ENCODE measurements at regions not wholly inside any gene's neighbourhood (a gene's known extent, or its start where the extent isn't known, plus 50 kb on each side); places are given as distances from the start of the nearest gene placed in this dataset.
A peak's percentile ranks its signal among the peaks of the same experiment; 100 is the strongest.
"Not testable (repeated sequence)": the region's sequence is repeated elsewhere in the genome, so short reads cannot be mapped to it uniquely, and the experiment has no call there.

DNA sequence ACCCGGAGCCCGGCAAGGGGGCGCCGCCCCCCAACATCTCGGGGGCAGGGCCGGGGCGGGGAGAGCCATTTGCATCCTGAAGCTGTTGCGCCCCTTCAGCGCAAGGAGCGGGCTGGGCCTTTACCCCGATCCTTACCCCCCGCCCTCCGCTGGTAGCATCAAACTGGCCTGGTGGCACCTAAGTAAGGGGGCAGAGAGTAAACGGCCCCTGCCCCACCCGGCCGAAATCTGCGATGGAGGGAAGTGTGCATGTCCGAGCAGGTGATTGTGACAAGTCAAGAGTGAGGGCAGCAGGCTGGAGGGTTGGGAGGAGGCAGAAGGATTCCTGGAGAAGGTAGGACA lies 101.2 kb downstream of the ESM1 start:
- DNase-seq (ENCODE audit: low spot score): no peak

DNA sequence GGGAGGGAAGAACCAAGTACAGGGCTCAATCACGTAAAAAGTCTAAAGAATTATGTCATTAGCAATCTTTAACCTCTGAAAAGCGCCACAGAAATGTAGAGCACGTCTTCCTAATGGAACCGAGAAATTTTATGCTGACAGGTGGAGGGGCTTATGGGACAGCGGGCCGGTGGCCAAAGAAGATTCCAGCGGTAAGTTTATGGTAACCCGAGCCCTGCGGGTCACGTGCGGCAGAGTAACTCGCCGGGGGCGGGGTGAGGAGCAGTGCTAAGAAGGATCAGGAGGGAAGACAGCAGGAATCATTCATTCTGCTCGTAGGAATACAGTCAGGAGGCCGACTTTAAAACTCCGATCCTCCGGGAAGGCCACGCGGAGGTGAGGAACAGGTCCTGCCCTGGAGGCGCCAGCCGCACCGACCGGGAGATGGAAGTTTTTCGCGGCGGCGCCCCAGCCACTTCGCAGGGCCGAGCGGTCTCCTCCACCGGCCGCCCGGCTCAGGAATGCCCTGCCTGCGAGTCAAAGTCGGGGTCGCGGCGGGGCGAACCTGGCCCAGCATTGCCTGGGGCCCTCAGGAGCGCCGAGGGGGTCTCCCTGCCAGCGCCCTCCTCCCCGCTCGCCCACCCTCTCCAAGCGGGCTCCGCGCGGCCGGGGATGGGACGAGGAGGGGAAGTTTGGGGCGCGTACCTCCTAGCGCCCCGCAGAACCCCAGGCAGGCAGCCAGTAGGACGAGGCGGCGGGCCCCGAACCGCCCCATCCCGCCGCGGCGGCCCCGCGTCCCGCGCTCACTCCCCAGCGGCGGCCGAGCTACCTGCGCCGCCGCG lies 101.8 kb downstream of the ESM1 start:
- peak; percentile 71 for DNase-seq (ENCODE audit: low spot score)

DNA sequence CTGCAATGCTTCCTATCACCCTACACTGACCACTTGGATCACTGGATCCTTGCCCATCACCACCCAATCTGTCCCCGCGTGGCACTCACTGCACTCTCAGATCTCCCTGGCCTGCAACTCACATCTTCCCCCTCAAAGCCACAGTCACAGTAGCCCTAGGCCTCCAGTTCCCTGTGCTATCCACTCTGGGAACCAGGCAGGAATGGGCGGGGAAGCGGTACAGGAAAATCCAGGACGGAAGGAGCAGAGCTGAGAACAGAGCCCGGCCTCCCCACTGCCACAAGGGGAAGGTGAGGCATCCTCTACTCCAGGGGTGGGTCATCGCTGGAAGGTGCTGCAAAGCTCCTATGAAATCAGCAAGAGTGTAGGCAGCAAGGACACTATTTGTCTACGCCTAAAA lies 102.6 kb downstream of the ESM1 start:
- no peak for DNase-seq (ENCODE audit: low spot score)

DNA sequence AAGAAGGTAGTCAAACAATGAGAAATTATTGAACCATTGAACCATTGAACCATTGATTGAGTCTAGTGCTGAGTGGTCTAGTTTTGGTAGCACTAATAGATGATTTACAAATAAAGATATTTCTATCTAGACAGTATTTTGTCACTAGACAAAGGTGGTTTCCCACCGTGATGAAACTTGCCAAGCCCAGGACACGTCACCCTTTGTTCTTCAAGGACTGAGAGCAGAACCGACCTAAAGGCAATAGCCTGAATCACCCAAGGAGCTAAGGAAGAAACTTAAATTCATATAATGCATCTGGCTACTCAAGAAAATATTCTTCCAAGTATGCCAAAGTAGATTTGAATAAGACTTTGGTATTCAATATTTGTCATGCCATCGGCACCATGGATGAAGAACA lies 103.3 kb downstream of the ESM1 start:
- DNase-seq (ENCODE audit: low spot score): no peak

DNA sequence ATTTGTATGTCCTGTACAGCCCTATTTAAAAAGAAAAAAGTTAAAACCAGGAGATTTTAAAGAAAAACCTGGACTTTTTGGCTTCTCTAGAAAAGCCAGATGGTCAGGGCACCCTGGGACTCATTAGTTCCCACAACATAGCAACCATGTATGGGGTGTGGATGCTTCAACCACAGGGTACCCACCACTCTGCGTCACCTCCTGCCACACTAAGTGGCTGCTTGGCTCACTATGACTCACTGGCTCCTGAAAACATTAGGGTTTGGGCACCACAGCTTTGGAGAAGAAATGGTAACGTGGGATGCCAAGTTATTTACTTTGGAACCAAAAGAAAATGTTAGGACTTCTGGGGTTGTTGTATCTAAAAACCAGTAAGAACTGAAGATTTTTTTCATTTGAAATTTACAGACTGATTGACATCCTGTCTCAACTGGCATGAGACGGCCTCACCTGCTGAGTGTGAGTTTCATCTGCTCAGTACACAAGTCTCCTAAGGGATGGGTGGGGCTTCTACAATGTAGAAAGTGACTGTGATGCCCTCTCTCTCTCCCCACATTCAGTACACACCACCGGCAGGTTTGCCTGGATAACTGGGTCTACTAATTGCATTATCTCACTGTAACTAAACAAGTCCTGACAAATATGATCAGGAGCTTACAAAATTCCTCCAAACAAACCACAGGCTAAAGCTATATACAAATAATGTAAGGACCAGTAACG lies 103.9 kb downstream of the ESM1 start:
- DNase-seq (ENCODE audit: low spot score): no peak

DNA sequence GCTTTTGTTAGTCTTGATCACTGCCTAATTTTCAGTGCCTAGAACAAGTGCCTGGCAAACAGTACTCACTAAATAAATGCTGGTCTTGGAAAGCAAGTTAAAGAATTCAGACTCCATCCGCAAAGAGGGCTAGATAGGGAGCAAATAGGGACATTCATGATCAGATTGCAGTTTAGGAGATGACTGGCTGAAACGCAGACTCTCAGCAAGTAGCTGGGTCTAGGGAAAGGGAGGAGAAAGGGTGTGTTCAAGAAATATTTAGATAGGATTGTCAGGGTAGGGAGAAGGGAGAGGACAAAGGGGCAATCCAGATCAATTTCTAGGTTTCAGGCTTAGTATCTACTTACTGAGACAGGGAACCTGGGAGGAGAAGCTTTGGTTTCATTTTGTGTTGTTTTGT lies 108.4 kb downstream of the ESM1 start:
- DNase-seq (ENCODE audit: low spot score): no peak

DNA sequence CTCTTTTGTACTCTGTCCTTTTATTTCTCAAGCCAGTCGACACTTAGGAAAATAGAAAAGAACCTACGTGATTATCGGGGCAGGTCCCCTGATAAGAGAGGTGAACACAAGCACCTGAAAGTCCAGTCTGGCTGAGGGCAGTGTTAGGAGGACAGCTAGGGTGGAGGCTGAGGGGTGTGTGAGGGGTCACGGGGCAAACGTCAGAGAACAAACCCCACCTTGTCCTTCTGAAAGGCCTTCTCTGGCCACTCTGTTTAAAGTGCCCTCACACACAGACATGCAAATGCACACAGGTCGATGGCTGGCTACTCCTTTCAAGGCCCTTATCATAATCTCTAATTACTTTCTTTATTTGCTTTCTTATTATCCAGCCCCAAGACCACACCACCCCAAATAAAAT lies 108.8 kb downstream of the ESM1 start:
- DNase-seq (ENCODE audit: low spot score): no peak

DNA sequence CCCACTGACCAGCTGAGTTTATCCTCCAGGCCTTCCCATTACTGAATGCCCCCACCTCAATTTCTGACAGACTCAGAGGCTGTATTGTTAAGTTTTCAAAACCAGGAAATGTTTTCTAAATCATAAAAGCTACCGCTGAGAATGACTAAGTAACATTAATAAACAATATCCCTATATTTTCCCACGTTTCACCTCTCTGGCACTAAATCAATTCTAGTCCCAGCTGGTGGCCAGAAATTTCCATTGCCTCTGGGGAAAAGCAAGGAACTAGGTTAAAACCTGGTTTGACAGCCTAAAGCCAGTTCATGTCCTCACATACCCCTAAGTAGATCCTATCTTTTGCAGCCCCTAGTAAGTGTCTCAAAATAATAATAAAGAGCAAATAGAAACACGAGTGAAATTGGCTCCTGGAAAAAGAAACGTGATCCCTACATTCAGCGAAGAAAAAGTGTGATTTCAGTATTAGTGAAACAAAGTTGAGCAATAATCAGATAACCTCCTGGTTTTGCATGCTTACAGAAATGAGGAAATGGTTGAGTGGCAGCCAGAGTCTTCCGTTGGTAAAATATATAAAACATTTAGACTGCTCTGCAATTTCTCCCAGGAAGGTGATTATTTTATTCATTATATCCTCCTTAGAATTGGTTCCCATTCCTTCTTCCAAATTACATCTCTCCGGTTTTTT lies 110.9 kb downstream of the ESM1 start:
- DNase-seq (ENCODE audit: low spot score): no peak

DNA sequence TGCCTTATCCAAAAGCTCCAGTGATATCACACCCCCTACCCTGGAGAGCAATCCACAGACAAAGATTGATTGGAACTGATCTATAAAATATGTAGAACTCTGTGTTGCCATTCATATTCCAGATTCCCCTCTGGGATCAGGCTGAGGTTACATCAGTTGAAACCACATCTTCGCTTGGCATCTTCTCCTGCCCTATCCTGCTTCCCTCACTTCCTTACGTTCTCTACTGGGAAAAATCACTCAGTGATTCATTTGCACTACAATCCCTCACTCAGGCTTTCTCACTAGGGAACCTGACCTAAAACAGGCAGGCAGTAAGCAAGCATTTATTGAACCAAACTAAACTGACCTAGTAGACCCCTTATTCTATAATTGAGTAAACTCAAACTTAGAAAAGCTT lies 111.7 kb downstream of the ESM1 start:
- no peak for DNase-seq (ENCODE audit: low spot score)

DNA sequence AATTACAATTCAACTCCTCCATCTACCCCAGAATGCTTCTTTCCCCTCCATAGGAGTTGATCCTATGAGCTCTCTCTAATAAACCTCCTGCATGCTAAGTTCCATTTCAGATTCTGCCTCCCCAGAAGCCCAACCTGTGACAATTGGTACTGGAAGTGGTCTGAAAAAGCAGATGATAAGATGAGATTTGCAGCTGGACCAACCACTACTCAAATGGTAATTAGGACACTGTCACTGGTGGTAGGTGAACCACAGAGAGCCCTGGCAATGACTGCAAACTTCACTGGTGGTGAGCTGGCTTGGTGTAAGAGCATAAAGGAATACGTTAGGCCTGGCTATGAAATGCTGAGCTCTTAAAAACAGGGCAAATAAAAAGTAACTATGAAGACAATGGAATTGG lies 112.6 kb downstream of the ESM1 start:
- DNase-seq (ENCODE audit: low spot score): no peak

DNA sequence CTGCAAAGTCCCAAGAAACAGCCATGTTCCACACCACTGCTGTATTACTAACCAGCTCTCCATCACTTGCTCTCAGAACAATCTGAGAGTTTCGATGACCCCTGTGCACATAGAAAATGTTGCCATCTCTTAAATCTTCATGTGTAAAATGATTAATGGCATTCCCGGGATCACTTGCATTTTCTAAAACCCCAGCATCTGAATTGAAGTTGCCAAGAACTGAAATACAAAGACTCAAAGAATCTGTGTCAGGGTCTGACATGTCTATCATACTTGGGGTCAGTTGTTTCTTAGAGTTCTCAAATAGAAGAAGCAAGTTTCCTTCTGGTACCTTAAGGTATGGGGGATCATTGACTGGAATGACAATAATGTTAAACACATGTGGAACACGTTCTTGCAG lies 115.1 kb downstream of the ESM1 start:
- no peak for DNase-seq (ENCODE audit: low spot score)

DNA sequence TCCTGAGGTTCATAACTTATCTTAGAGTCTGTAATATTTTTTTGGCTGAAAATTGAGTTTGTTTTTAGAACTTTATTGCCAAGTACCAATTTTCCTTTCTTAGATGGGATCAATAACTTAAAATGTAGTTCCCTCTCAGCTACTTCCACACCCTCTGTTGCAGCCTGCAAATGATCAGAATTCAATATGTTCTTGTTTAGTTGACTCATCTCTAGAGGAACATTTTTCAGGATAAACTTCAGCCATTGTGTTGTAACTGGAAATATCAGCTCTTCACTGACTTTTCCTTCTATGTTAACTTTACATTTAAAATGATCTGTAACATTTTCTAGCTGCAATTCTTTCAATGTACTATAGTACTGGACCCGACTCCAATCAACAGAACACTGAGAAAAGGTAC lies 115.7 kb downstream of the ESM1 start:
- DNase-seq (ENCODE audit: low spot score): no peak

DNA sequence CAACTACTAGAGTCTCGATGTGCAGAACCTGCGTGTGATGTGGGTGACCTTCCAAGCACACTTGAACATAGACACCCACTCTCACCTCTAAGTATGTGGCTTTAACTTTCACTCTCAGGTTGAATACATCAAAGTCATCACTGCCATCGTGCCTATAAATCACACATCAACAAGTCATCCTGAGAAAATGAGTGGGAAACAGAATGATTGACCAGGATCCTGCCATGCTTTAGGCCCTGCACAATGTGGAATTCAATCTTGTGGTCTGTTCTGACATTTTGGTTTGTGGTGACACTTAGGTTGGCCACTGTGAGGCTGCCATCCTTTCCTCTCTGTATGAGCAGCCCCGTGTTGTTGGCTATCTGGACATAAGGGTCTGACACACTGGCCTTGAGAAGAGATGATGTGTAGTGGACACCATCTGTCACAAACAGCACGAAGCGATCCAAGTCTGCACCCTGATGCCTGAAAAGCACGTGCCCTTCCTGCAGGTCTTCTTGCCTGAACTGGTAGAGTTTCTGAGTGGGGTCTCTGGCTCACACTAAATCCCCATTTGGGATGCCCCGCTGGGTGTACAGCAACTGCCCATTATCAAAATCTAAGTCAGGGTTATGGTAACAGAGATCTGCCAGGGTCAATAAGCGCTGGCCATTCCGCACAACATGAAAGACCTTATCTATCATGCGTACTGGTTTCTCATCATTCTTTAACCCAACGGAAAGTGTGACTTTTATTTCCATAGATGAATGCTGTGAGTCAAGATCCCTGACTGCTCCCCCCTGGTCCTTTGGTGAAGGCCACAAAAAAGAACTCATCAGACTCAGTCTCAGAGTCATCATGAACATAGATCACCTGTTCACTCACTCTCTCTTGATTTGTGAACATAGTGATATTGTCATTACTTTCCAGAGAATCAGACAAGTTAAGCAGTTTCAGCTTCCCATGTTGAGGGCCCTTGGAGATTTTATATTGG lies 116.6 kb downstream of the ESM1 start:
- no peak for DNase-seq (ENCODE audit: low spot score)

DNA sequence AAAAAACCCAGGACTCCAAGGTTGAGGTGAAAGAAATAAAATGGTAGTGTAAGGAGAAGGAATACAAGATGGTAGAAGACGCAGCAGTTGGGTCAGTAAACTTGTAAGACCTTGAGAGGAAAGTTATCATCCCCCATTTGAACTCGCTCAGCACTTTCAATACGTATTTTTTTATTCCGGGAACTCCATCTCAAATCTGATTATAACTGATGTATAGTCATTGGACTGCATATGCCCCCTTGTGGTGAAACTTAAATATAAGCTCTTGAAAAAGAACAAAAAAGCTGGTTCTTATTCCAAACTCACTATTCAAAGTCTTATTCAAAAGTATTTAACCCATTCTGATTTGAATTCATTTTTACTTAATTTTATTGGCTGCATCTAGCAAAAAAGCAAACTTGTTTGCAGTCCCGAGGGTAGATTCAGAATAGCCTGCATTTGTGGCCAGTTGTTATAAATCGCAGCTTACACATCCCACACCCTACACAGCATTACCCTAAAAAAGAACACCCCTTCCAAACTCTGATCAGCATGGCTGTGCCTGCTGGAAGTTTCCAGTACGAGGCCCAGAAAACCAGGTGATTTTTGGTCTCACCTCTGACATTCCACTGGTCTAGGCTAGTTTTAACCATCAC lies 118.0 kb downstream of the ESM1 start:
- peak; percentile 59 for DNase-seq (ENCODE audit: low spot score)

DNA sequence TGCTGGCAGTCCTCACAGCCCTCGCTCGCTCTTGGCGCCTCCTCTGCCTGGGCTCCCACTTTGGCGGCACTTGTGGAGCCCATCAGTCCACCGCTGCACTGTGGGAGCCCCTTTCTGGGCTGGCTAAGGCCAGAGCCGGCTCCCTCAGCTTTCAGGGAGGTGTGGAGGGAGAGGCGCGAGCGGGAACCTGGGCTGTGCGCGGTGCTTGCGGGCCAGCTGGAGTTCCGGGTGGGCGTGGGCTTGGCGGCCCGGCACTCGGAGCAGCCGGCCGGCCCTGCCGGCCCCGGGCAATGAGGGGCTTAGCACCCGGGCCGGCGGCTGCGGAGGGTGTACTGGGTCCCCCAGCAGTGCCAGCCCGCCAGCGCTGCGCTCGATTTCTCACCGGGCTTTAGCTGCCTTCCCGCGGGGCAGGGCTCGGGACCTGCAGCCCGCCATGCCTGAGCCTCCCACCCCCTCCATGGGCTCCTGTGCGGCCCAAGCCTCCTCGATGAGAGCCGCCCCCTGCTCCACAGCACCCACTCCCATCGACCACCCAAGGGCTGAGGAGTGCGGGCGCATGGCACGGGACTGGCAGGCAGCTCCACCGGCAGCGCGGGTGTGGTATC lies 120.4 kb downstream of the ESM1 start:
- not testable (repeated sequence) for DNase-seq (ENCODE audit: low spot score)

DNA sequence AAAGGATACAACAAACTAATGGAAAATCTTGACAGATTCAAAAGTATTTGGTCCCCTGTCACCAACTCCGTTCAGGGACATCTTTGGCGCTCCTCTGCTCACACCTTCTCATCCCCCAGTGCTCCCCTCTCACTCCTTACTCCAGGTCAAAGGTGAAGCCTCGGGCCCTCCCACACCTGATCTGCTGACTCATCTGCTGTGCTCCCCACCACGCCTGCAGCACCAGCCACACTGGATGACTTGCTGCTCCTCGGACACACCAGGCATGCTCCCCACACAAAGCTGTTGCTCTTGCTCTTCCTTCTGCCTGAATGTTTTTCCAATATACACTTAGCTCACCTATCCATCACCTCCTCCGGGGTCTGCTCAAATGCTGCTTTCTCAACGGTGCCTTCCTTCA lies 123.4 kb downstream of the ESM1 start:
- no peak for DNase-seq (ENCODE audit: low spot score)

DNA sequence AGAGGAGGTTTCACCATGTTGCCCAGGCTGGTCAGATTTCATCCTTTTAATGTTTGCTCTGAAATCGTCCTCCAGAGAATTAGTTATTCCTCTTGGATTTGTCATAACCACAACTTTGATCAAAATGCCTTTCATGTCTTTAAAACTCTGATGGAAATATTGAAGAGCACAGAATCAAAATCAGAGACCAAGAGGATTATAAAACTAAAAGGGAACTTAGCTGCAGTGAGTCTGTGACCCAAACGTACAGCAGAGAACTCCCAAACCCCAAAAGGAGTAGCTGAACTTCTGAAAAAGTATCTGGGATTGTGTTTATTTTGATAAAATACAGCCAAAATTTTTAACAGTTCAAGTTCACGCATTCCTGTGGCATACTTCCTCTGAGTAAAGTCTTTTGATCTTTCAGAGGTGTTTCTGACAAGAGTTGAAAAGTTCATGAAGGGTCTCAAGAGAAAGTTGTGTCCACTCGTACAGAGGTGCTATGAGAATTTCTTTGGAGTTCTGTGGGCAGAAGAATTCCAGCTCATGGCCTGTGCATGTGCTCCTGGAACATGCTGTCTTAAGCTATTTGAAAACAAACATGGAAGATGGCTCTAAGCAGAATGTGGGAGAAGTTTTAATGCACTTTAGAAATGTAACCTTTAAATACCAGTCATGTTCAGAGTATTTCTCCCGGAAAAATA lies 124.0 kb downstream of the ESM1 start:
- peak; percentile 69 for DNase-seq (ENCODE audit: low spot score)

DNA sequence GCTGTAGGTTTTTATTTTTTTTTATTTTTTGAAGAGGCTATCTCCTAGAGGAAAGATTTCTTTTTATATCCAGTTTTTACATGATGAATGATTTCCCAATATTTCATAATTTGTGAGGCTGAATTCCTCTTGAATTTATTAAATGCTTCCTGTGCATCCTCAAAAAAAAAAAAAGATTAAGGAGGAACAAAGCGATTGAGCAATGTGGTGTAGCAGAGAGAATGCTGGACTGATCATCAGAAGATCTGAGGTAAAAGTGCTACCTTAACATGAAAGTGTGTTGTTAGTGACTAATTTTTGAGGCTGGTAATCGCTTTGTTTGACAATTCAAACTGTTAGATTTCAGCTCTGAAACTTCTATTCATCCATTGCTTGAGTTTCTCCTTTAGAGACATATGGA lies 125.1 kb downstream of the ESM1 start:
- DNase-seq (ENCODE audit: low spot score): no peak

DNA sequence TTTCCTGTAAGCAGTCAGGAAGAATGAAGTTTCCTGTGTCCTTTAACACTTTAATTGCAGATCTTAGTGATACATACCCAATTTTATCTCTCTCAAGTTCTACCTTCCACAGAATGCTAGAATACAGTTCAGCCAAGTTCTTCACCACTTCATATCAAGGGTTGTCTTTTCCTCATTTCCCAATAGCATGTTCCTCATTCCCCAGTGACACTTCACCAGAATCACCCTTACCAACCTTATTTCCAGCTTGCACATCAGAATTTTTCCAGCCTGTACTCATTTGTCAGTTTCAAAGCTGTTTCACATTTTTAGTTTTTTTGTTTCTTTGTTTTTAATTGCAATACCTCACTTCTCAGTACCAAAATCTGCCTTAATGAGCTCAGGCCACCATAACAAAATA lies 126.1 kb downstream of the ESM1 start:
- no peak for DNase-seq (ENCODE audit: low spot score)

DNA sequence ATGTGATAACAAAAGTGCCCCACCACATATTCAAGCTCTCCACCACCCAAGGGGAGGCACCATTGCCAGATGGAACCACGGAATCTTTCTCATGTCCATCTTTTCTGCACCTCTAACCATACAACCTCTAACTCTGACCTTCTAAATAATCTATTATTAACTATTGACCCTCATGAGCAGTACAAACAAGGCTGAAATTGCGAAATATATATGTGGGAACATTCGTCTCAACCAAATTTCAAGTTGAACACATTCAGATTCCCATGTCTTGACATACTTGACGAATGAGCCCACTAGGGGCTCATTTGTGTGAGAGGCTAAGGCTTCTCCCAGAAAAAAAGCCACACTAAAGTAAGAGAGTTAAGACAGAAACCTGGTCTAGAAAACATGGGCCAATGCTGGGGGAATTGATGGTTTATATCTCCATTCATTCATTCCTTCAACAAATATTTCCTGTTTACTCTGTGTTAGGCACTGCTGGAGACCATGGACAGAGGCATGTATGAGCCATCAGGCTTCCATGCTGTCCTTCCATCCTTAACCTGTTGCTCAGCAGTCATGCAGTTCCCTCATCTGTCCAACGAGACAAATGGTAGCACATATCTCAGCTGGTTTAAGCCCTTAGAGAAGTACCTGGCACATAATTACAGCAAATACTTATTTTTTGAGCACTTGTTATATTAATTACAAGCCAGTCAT lies 130.4 kb downstream of the ESM1 start:
- no peak for DNase-seq (ENCODE audit: low spot score)
